HG02870 (cell line): ENCODE measurements at regions not wholly inside any gene's neighbourhood (a gene's known extent, or its start where the extent isn't known, plus 50 kb on each side); places are given as distances from the start of the nearest gene placed in this dataset.
A peak's percentile ranks its signal among the peaks of the same experiment; 100 is the strongest.

Experiments used
- ATAC-seq: cut with Tn5 transposase; IDR thresholded peaks from one replicate; pipeline ENCODE4 v1.9.1; 2021; ENCODE audit warnings: mild to moderate bottlenecking, moderate library complexity; ENCODE audit not compliant: unreplicated experiment

DNA sequence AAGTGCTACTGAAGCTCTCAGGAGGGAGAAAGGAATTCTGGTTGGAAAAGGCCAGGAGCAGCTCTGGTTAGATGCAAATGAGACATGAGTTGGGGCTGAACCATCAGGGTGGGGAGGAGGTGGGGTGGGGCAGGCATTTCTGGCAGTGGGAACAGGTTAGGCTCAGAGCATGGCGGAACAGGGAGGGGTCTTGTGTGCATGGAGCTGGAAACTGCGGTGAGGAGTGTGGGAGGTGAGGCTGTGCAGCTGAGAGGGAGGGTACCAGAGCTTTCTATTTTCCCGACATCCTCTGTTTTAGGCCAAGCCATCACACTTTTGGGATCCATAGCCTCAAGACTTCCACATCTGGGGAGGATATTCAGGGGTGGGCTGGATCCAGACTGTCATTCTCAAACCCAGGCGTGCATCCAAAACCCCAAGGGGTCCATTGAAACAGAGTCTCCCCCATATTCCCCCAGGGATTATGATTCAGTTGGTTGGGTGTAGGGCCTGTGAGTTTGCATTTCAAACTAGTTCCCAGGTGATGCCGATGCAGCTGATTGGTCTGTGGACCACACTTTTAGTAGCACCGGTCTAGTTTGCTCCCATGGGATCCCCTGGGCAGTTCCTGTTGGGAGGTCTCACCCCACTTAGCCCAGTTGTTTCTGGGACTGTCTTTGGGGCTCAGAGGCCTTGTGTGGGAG, 100.9 kb upstream of the TLE3 start:
- no peak for ATAC-seq

- no peak for ATAC-seq
These were observed 100.2 kb upstream of the TLE3 start for GRCh38 chr15:70197945-70198361.

GRCh38 chr15:70197318-70197944, 99.7 kb upstream of the TLE3 start:
- no peak for ATAC-seq

DNA sequence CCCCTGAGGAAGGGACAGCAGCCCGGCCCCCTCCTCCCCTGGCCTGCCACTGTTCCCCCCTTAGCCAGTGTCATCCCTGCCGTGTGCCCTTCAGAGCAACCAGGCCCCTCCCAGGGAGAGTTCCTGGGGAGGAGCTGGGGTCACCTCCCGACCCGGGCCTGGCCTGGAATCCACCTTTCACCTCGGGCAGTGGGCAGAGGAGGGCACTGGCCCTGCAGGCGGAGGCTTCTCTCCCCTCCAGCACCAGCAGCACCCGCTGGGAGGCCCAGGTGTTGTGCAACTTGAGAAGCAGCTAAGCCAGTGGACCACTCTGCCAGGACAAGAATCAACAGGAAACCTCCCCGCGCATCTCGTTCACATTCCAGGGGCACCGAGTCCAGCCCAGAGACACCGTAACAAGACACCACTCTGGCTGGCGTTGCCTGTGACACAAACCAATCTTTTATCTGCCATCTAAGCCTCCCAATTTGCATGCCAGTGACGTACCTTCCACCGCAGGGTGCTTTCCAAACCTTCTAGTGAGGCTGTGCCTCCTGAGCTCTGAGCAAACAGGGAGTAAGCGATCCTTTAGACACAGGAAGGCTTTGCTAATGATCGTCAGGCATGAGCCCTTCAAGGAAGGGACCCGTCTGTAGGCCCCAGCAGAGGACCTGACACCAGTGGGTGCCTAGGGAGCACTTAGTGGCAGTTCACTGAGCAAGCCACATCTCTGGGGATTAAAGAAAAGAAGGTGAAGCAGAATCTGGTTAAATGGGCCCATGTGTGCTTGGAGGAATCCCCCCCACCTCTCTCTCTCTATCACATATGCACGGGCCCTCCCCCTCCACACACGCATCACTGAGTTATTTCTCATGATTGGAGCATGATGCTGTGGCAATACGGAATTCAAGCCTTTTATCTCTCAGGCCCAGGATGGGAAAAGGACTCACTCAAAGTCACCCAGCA, 98.9 kb upstream of the TLE3 start:
- ATAC-seq = peak; percentile 91

GRCh38 chr15:70195587-70196305, 98.0 kb upstream of the TLE3 start:
- no peak for ATAC-seq

DNA sequence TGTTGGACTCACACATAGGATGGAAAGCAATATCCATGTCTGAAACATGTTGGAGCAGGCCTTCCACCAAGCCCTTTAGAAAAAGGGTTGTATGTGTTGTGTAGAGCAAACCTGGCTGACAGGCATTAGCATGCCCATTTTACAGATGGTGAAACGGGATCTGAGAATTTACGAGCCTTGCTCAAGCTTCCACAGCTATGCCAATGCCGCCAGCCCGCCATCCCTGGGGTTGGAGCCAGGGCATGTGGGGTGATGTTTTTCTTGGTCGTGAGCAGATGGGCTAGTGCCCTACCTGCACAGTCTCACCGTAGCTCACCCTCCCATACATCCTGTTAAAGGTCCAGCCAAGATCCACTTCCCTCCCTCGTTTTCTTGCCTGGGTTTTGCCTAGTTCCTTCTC, 97.5 kb upstream of the TLE3 start:
- no peak for ATAC-seq

- no peak for ATAC-seq
These were observed 96.5 kb upstream of the TLE3 start for GRCh38 chr15:70194266-70194665.

GRCh38 chr15:70193734-70194133, 96.0 kb upstream of the TLE3 start:
- ATAC-seq = no peak

DNA sequence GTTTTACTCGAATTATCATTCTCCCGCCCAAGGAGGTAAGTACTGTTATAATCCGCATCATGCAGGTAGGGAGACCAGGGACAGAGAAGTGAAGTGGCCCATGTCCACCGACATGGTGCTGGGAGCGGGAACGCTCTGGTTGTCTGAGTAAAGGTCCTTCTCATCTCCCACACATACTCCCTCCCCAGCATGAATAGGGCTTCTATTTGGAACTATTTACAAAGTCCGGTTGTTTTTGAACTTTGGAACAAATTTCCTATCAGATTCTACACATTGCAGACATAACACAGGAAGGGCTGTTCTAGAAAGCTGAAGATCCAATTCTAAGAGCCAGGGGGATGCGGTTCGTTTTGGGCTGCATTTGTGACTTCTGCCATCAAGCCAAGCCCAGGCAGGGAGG, 94.8 kb upstream of the TLE3 start:
- no peak for ATAC-seq

DNA sequence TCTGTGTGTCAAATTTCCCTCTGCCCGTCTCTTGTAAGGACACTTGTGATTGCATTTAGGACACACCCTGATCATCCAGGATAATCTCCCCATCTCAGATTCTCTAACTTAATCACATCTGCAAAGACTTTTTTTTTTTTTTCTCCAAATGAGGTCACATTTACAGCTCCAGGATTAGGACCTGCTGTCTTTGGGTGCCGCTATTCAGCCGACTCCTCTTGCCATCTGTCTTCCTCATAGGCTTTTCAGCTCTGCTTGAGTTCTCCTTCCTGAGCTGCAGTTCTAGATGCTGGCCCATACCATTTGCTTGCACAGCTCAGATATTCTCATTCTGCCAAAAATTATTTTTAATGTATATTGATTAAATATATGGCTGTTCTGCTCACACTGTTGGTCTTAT, 94.3 kb upstream of the TLE3 start:
- ATAC-seq = no peak

DNA sequence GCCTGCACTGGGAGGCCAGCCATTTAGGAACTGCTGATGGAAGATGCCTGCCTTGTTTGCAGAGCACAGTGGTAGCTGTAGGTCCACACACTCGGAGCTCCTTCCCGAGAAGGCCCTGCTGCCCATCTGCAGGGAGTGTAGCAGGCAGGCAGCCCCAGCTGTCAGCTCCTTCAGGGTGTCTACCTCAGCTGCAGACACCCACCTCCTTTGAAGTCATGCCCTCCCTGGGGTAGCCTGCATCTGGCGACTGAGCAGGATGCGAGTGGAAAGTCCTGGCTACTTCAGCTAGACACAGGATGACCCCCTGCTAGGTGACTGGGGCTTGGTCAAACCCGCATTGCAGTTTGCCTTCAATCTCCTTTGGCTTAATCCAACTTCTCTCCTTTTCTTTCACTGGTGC, 93.2 kb upstream of the TLE3 start:
- ATAC-seq = no peak

DNA sequence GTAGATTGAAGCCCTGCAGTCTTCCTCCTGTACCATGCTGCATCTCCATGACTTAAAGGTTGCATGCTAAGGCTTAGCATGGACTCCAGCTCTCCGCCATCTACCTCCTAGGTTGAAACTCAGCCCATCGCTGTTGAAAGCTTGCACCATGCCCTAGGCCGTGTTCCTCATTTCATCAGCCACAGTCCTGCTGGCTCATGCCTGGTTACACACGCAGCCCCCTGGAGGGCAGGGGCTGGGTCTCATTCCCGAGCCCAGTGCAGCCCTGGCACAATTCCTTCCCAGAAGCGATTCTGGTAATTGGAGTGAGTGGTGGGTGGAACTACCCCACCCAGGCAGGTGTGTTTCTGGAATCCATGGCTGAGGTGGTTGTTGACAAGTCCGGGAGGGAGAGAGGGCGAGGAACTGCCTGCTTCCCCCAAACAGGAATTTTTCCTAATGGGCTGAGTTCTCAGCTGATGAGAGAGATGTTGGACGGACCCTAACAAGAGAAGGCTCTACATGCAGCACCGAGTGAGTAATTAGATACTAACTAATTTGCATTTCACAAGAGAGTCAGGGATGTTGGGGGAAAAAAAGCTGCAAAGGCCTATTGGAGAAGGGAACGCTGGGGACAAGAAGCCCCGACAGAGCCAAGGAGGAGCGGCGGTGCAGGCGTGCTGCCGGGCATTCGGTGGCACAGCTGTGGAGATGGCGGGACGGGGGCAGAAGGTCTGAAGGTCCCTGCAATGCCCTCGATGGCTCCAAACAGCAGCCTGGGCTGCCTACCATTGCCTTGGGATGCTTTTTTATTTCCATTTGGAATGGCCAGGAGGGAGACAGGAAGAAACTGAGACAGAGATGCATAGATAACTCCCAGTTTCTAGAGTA, 92.3 kb upstream of the TLE3 start:
- no peak for ATAC-seq

GRCh38 chr15:70188286-70188685, 90.6 kb upstream of the TLE3 start:
- no peak for ATAC-seq

GRCh38 chr15:70187331-70187730, 89.6 kb upstream of the TLE3 start:
- no peak for ATAC-seq

DNA sequence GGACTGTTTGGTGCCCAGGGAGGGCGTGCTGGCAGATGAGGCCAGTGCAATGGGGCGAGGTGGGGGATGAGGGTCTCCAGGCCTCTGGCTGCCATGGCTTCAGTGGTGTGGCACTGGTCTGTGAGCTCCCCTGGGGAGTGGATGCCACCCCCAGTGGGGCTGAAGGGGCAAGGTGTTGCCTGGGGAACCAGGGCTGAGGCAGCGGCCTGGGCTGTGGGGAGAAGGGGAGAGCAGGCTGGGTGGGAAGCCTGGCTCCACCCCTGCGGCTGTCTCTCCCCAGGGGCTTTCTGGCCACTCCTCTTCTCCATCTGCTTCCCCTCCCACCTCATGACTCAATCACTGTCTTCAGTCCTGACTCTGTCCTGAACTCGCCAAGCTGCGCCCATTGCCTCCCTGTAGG, 88.4 kb upstream of the TLE3 start:
- no peak for ATAC-seq

DNA sequence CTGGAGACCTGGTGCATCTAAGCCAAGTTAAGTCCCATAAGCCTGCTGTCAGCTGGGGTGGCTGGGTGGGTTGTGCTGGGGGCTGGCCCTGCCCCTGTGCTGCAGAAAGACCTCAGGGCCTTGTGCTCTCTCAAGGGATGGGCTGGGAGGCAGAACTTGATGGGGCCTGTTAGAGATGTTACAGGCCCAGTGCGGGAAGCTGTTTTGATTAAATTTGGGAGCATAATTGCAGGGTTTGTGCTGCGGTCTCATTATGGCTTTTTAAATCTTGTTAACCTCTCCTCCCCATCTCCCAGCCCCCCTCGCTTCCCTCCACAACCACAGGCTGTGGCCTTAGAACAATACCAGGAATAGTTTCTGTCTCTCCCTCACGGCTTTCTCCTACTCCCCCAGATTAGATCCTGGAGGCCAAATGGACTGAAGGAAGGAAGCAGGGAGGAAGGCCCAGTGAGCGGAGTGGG, 87.6 kb upstream of the TLE3 start:
- ATAC-seq = no peak

DNA sequence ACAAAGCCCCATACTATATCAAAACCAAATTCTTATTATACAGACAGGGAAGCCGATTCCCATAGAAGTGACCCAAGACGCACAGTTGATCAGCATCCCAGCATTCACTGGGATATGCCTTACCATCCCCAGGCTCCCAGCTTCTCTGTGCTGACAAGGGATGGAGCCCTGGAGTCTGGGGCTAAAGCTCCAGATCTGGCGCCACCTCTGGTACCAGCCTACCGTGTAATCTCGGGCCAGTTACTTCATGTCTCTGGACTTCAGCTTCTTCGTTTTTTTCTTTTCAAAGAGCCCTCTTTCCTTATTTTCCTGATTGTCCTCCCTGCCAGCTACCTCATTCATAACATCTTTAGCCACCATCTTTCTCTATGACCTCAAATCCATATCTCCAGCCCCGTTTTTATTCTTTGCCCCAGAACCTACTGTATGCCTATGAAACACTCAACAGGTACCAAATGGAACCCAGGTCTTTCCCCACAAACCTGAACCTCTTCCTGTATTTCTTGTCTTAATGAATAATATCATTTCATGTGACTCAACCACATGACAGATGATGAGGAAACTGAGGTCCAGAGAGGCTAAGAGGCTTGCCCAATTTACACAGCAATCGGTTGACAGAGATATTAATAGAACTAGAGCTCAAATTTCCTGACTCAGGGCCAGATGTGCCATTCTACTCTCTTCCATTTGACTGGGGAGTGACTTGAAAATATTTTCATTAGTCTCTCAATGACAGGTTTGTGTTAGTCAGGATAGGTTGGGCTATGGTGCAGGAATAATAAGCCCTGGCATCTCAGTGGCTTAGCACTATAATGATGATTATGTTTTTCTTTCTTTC, 85.4 kb upstream of the TLE3 start:
- no peak for ATAC-seq

- no peak for ATAC-seq
These were observed 84.0 kb upstream of the TLE3 start for GRCh38 chr15:70181626-70182255.
